Nephron (organoid): ENCODE measurements at regions not wholly inside any gene's neighbourhood (a gene's known extent, or its start where the extent isn't known, plus 50 kb on each side); places are given as distances from the start of the nearest gene placed in this dataset.

ENCODE experiments used
- H3K27ac Mint-ChIP-seq, 3 experiments: 2 replicates each; pipeline ENCODE4 v1.8.0; 2020; ENCODE audit warnings: mixed read lengths in 3 of 3, mild to moderate bottlenecking in 2 of 3, moderate library complexity in 1 of 3
- H3K27me3 Mint-ChIP-seq: 2 replicates; pipeline ENCODE4 v1.8.0; 2021; ENCODE audit warnings: low read depth, mild to moderate bottlenecking, moderate library complexity, mixed read lengths
- H3K36me3 Mint-ChIP-seq: 2 replicates; pipeline ENCODE4 v1.8.0; 2020; ENCODE audit warnings: low read depth, mixed read lengths
- H3K4me1 Mint-ChIP-seq: 2 replicates; pipeline ENCODE4 v1.8.0; 2020; ENCODE audit warnings: mixed read lengths
- H3K4me3 Mint-ChIP-seq, 3 experiments: 2 replicates each; pipeline ENCODE4 v1.8.0; 2020; ENCODE audit warnings: mild to moderate bottlenecking in 3 of 3, mixed read lengths in 3 of 3, moderate library complexity in 2 of 3
- H3K9me3 Mint-ChIP-seq: 2 replicates; pipeline ENCODE4 v1.8.0; 2020; ENCODE audit warnings: mixed read lengths
- TF ChIP-seq, protein P1 (sequence below), 3 experiments: fragments of 200-600 bp; sonication (generic); IDR thresholded peaks; one replicate each; pipeline ENCODE4 v1.5.0; 2021; ENCODE audit warnings: antibody characterized with exemption in 3 of 3; ENCODE audit not compliant: unreplicated experiment in 3 of 3

DNA sequence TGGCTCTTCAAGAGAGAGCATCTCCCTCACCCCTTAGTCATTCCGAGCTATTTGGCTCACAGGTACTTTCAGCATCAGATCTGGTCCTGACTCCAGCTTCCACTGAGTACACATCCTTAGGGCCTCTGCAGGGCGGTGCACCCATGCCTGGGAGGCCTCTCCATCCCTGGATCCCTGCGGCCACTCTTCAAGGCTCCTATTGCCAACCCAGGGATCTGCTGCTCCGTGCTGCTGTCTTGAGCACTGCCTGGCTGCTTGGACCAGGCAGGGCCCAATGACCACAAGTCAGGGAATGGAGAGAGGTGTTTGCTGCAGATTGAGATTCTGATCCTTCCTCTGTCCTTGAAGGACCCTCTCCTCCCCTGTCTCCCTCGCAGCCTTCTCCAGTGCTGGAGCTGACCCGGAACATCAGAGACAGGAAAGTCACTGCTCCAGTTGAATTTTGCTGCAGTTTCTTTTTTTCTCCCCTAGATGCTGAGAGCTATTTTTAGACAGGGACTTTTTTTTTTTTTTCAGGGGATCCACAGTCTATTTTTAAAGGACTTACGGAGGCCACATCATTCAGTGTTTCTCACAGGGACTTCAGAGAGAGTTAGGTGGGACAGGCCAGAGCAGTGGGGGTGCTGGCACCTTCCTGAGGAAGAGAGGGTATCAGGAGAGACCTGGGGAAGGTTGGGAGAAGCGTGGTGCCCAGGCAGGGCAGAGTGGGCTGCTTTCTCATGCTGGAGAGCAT is 50.1 kb upstream of the KCNA1 start:
- Mint-ChIP-seq H3K36me3 (no peaks in the 10 kb centered on the region), H3K4me3 (peak overlapping the region in 1 of 3 experiments; percentile 18), H3K9me3 (no peaks in the 10 kb centered on the region), H3K27me3 (peaks cover 82% of the 10 kb centered on the region), H3K27ac (no peak overlapping the region), H3K4me1 (peaks cover 28% of the 10 kb centered on the region)
- TF ChIP-seq, protein P1, sequence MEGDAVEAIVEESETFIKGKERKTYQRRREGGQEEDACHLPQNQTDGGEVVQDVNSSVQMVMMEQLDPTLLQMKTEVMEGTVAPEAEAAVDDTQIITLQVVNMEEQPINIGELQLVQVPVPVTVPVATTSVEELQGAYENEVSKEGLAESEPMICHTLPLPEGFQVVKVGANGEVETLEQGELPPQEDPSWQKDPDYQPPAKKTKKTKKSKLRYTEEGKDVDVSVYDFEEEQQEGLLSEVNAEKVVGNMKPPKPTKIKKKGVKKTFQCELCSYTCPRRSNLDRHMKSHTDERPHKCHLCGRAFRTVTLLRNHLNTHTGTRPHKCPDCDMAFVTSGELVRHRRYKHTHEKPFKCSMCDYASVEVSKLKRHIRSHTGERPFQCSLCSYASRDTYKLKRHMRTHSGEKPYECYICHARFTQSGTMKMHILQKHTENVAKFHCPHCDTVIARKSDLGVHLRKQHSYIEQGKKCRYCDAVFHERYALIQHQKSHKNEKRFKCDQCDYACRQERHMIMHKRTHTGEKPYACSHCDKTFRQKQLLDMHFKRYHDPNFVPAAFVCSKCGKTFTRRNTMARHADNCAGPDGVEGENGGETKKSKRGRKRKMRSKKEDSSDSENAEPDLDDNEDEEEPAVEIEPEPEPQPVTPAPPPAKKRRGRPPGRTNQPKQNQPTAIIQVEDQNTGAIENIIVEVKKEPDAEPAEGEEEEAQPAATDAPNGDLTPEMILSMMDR (IDR thresholded peaks at IDR 0.05; ENCODE audit: unreplicated experiment in 3 of 3): no peak
